Thymus (tissue), 11 donors: ENCODE measurements at regions not wholly inside any gene's neighbourhood (a gene's known extent, or its start where the extent isn't known, plus 50 kb on each side); places are given as distances from the start of the nearest gene placed in this dataset.

Experiments
- DNase-seq, 9 donors: peaks; one replicate each; pipeline ENCODE4 v3.0.0-alpha.2; 2013; ENCODE audit warnings: low spot score in 9 of 9, low read depth in 6 of 9, missing footprints in 1 of 9
- H3K27ac ChIP-seq, 2 donors: one replicate each; pipeline ENCODE4 v1.5.1; 2013; ENCODE audit warnings: control low read depth in 1 of 2, low read depth in 1 of 2, low read length in 1 of 2, mild to moderate bottlenecking in 1 of 2, moderate library complexity in 1 of 2
- H3K27me3 ChIP-seq, 2 donors: one replicate each; pipeline ENCODE4 v1.5.1; 2013; ENCODE audit warnings: low read length in 1 of 2; ENCODE audit not compliant: control insufficient read depth in 2 of 2, insufficient read depth in 1 of 2
- H3K36me3 ChIP-seq, 2 donors: one replicate each; pipeline ENCODE4 v1.5.1; 2013; ENCODE audit warnings: low read length in 1 of 2, mild to moderate bottlenecking in 1 of 2, moderate library complexity in 1 of 2; ENCODE audit not compliant: control insufficient read depth in 2 of 2, insufficient read depth in 2 of 2
- H3K4me1 ChIP-seq, 2 donors: one replicate each; pipeline ENCODE4 v1.5.1; 2013; ENCODE audit warnings: low read length in 2 of 2; ENCODE audit not compliant: control insufficient read depth in 2 of 2, insufficient read depth in 2 of 2
- H3K4me3 ChIP-seq, 2 donors: one replicate each; pipeline ENCODE4 v1.5.1; 2013; ENCODE audit warnings: low read length in 2 of 2, control low read depth in 1 of 2, mild to moderate bottlenecking in 1 of 2
- H3K9me3 ChIP-seq, 2 donors: one replicate each; pipeline ENCODE4 v1.5.1; 2013; ENCODE audit warnings: low read length in 1 of 2, mild to moderate bottlenecking in 1 of 2; ENCODE audit not compliant: control insufficient read depth in 2 of 2, insufficient read depth in 1 of 2
- WGBS: extraction: QIAGEN DNeasy Blood & Tissue Kit; methylation state at CpG from one replicate; pipeline ENCODE4 v1.1.7; 2013; 5-methylcytosine and 5-hydroxymethylcytosine counted together
- donor health status: healthy.

DNA sequence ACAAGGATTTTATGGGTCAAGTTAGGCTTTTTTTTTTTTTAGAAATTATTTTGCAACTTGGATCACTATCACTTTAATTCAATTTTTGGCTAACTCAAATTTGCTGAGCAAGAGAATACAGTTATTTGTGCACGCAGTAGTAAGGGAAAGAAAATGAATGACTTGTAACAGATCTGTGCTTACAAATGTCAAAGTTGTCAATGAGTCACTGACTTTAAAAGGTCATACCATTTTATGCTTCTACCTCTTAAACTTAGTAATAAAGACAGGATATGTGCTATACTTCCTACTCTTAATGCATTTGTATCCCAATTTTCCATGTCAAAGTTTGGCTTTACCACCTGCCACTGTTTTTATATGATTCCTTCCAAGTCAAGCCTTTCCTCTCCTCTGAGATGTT lies 131.1 kb upstream of the FBXO33 start:
- 91% methylated on average over 1 of the region's 1 CpG for WGBS

DNA sequence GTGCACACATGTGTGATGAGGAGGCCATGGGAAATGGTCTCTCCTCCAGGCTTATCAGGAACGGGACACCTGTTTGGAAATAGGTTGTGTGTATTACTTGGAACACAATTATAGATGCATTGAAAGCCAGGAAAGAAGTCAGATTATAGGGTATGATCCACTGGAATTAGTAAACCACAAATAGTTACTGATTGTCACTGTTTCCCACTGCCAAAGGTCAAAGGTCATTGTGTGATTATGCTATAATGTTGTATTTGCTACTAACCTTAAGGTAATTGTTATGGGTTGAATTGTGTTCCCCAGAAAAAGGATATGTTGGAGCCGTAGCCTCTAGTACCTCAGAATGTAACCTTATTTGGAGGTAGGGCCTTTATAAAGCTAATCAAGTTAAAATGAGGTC lies 129.9 kb upstream of the FBXO33 start:
- Histone ChIP-seq H3K9me3 (no peaks in the 10 kb centered on the region), H3K36me3 (no peaks in the 10 kb centered on the region), H3K27me3 (no peaks in the 10 kb centered on the region), H3K4me3 (no peak overlapping the region), H3K4me1 (no peaks in the 10 kb centered on the region), H3K27ac (no peak overlapping the region)
- no peak for DNase-seq
- 93% methylated on average over 2 of the region's 2 CpGs for WGBS

More for the DNA sequence above, 131.1 kb upstream of the FBXO33 start:
- Histone ChIP-seq H3K36me3 (no peaks in the 10 kb centered on the region), H3K9me3 (no peaks in the 10 kb centered on the region), H3K4me3 (no peak overlapping the region), H3K27ac (no peak overlapping the region), H3K4me1 (no peaks in the 10 kb centered on the region), H3K27me3 (no peaks in the 10 kb centered on the region)
- DNase-seq = no peak

DNA sequence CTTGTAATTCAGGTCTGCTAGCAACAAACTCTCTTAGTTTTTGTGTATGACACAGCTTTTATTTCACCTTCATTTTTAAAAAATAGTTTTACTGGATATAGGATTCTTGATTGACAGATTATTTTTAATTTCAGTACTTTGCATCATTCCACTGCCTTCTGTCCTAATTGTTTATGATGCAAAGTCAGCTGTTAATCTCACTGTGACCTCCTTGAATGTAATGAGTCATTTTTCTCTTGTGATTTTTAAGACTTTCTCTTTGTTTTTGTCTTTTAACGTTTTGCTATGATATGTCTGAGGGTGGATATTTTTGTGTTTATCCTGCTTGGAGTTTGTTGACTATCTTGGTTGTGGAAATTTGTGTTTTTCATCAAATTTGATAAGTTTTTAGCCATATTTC lies 126.3 kb upstream of the FBXO33 start:
- Histone ChIP-seq H3K27me3 (no peaks in the 10 kb centered on the region), H3K27ac (no peak overlapping the region), H3K4me1 (no peaks in the 10 kb centered on the region), H3K9me3 (no peaks in the 10 kb centered on the region), H3K4me3 (no peak overlapping the region), H3K36me3 (no peaks in the 10 kb centered on the region)
- WGBS = 92% methylated on average over 1 of the region's 1 CpG
- no peak for DNase-seq

DNA sequence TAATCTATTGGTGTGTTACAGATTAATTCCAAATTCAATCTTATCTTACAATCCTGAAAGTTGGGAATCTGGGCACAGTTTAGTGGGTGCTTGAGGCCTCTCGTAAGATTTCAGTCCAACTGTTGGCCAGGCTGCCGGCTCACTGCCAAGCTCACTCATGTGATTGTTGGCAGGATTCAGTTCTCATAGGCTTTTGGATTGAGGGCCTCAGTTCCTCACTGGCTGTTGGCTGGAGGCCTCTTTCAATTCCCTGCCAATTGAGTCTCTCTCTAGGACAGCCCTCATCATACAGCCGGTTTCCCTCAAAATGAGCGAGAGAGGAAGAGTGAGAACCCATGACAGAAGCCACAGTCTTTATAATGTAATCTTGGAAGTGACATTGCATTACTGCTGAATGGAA lies 123.5 kb upstream of the FBXO33 start:
- no peak overlapping the region for H3K4me3 ChIP-seq
- H3K36me3 ChIP-seq = no peaks in the 10 kb centered on the region
- 85% methylated on average over 4 of the region's 4 CpGs for WGBS
- no peaks in the 10 kb centered on the region for H3K9me3 ChIP-seq
- no peaks in the 10 kb centered on the region for H3K4me1 ChIP-seq
- H3K27me3 ChIP-seq = no peaks in the 10 kb centered on the region
- DNase-seq = no peak
- no peak overlapping the region for H3K27ac ChIP-seq

DNA sequence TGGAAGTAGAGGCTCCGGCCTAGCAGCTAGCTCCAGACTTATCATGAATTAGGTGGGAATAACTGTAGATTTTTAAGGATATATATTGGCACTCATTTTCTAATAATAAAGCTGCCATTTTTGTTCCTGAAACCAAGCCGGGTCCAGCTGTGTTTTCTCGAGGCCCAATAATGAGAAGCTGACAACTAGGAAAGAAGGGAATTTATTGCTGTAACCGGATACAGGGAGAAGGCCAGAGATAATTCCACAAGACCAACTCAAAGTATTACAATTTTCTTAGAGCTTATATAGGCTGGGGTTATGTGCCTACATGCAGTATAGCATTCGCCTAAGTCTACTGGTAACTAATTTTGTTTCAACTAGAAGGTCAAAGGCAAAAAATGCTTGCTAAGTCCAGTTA lies 122.3 kb upstream of the FBXO33 start:
- Histone ChIP-seq H3K27me3 (no peaks in the 10 kb centered on the region), H3K4me1 (no peaks in the 10 kb centered on the region), H3K36me3 (no peaks in the 10 kb centered on the region), H3K9me3 (no peaks in the 10 kb centered on the region), H3K4me3 (no peak overlapping the region), H3K27ac (no peak overlapping the region)
- DNase-seq = no peak
- WGBS = 93% methylated on average over 5 of the region's 5 CpGs

DNA sequence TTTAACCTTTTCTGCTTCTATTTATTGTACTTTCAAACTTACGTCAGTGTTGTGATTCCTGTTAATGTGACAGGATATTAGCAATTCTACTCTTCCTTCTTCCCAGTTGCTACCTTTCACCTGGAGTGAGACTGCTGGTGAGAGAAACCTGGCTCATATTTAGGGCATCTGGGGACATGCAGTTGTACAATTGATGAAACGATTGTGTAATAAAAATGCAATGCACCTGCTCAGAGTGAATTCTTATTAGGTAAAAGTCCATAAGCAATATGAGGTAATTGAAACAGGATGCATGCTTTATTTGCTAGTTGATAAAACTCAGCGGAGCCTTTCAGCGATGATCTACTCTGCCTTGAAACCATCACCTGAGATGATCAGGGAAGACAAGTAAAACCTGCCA lies 116.1 kb upstream of the FBXO33 start:
- 95% methylated on average over 4 of the region's 4 CpGs for WGBS
- no peak for DNase-seq
- Histone ChIP-seq H3K36me3 (no peaks in the 10 kb centered on the region), H3K4me3 (no peak overlapping the region), H3K27me3 (no peaks in the 10 kb centered on the region), H3K4me1 (no peaks in the 10 kb centered on the region), H3K27ac (no peak overlapping the region), H3K9me3 (no peaks in the 10 kb centered on the region)

DNA sequence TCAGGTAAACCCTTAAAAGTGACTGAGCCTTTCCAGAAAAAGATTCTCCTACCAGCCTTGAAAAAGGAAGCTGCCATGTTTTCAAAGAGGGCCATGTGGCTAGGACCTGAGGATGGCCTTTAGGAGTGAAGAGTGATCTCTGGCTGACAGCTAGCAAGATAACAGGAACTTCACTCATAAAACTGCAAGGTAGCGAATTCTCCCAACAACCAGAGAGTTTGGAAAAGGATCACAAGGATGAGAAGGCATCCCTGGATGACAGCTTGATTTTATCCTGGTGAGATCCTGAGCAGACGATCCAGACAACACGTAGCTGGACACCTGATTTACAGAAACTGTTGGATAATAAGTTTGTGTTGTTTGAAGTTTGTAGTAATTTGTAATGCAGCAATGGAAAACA lies 115.6 kb upstream of the FBXO33 start:
- H3K36me3 ChIP-seq = no peaks in the 10 kb centered on the region
- no peak overlapping the region for H3K27ac ChIP-seq
- WGBS = 82% methylated on average over 3 of the region's 3 CpGs
- no peak overlapping the region for H3K4me3 ChIP-seq
- no peaks in the 10 kb centered on the region for H3K9me3 ChIP-seq
- H3K27me3 ChIP-seq = no peaks in the 10 kb centered on the region
- DNase-seq = no peak
- no peaks in the 10 kb centered on the region for H3K4me1 ChIP-seq

DNA sequence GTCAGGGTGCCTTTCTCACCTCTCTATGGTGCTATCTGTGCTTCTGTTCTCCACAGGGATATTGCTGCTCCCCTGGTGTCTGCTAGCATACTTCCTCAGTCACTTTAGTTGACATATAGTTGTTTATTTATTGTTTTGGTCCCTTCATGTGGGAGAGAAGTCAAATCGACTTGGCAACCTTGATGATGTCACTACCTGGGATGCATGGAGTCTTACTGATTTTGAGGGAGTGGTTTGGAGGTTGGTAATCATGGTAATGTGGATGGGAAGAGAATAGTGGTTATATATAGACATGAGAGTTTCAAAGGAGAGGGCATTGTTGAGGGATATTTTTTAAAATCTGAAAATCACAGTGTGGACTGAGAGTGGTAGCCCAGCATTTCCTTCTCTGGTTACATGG lies 73.6 kb upstream of the FBXO33 start:
- no peaks in the 10 kb centered on the region for H3K27me3 ChIP-seq
- no peaks in the 10 kb centered on the region for H3K36me3 ChIP-seq
- peaks cover 0 to 9% of the 10 kb centered on the region in 2 donors for H3K9me3 ChIP-seq
- no peak overlapping the region for H3K4me3 ChIP-seq
- no peak for DNase-seq
- 67% methylated on average over 1 of the region's 1 CpG for WGBS
- H3K4me1 ChIP-seq = no peaks in the 10 kb centered on the region
- no peak overlapping the region for H3K27ac ChIP-seq

DNA sequence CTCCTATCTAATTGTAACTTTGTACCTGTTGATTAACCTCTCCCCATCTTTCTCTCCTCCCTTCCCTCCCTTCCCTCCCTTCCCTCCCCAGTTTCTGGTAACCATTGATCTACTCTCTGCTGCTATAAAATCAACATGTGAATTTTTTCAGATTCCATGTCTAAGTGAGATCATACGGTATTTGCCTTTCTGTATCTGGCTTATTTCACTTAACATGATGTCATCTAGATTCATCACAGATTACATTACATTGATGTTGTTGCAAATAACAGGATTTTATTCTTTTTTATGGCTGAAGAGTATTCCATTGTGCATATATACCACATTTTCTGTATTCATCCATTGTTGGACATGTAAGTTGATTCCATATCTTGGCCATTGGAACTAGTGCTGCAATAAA lies 68.0 kb upstream of the FBXO33 start:
- Histone ChIP-seq H3K4me3 (no peak overlapping the region), H3K27me3 (no peaks in the 10 kb centered on the region), H3K36me3 (no peaks in the 10 kb centered on the region), H3K4me1 (no peaks in the 10 kb centered on the region), H3K9me3 (peaks cover 0 to 9% of the 10 kb centered on the region in 2 donors), H3K27ac (no peak overlapping the region)
- no peak for DNase-seq
- WGBS = 94% methylated on average over 1 of the region's 1 CpG

DNA sequence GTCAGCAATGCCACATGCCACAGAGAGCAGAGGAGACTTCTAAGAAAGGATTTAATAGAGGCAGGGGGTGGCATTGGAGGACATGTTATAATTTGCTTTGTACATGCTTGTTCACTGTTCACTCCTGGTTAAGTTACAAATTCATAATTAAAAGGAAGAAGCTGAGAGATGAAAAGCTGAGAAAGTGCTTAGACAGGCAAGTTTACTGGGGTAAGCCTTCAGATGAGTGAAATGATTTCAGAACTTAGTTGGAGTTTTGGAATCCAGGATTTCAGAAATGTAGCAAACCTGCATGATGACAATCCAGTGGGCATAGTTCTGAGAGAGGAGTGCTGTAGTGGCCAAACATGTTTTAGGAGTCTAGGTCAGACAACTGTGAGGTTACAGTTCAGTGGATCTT lies 67.3 kb upstream of the FBXO33 start:
- H3K36me3 ChIP-seq = no peaks in the 10 kb centered on the region
- H3K4me1 ChIP-seq = no peaks in the 10 kb centered on the region
- no peak overlapping the region for H3K27ac ChIP-seq
- DNase-seq = no peak
- no peak overlapping the region for H3K4me3 ChIP-seq
- peaks cover 0 to 6% of the 10 kb centered on the region in 2 donors for H3K9me3 ChIP-seq
- H3K27me3 ChIP-seq = no peaks in the 10 kb centered on the region
